HepG2 (cell line): ENCODE measurements at regions not wholly inside any gene's neighbourhood (a gene's known extent, or its start where the extent isn't known, plus 50 kb on each side); places are given as distances from the start of the nearest gene placed in this dataset.

Experiments
- ATAC-seq: fragments of 200-7000 bp; cut with Tn5 transposase; 3 replicates; pipeline ENCODE4 v1.9.1; 2020; ENCODE audit warnings: mild to moderate bottlenecking, moderate library complexity
- BruUV-seq: library from RNA; stranded (reverse); fragments of 400-500 nt; replicated peaks from 2 replicates; lab custom pipeline; 2021; lab: Mats Ljungman, UMichigan
- CTCF ChIA-PET: fragments of 300-600 bp; formaldehyde crosslinking; extraction: SDS; loops from one replicate; lab custom pipeline; 2021; ENCODE audit warnings: low total read pairs, inconsistent platforms, low intra/inter-chr PET ratio; lab: Yijun Ruan, JAX
- POLR2A ChIA-PET: fragments of 350-600 bp; sonication (Branson Sonifier 250); formaldehyde crosslinking; loops from one replicate; lab custom pipeline; 2020; ENCODE audit warnings: antibody characterized with exemption, inconsistent platforms; lab: Yijun Ruan, JAX
- DNase-seq: peaks from one replicate; pipeline ENCODE4 v3.0.0-alpha.2; 2015; ENCODE audit warnings: low spot score
- FAIRE-seq: peaks from 3 replicates; lab custom pipeline; 2011; peaks lifted over from hg19 to GRCh38; lab: Jason Lieb, UNC
- H2AFZ ChIP-seq: one replicate; pipeline ENCODE4 v1.6.1; 2011; ENCODE audit warnings: low read length, inconsistent platforms
- H3K27ac ChIP-seq: fragments of 300-600 bp; 3 replicates; pipeline ENCODE4 v1.8.0; 2011; ENCODE audit warnings: mixed run types, mild to moderate bottlenecking, mixed read lengths, low read length, inconsistent platforms; ENCODE audit not compliant: insufficient read depth; ENCODE audit errors: extremely low read length
- H3K27me3 ChIP-seq, 2 experiments: fragments of 200-600 bp in 1 of 2; 2 replicates in 1 of 2; 3 replicates in 1 of 2; pipeline versions ENCODE4 v1.6.0 to v1.8.0; 2011; ENCODE audit warnings: low read length in 2 of 2, mild to moderate bottlenecking in 2 of 2, moderate library complexity in 2 of 2, inconsistent platforms in 1 of 2; ENCODE audit not compliant: insufficient read depth in 2 of 2, control insufficient read depth in 1 of 2
- H3K36me3 ChIP-seq, 2 experiments: fragments of 200-600 bp in 1 of 2; replicated peaks in 1 of 2; 2 replicates in 1 of 2; 3 replicates in 1 of 2; pipeline versions ENCODE4 v1.5.1 to v1.8.0; 2011; ENCODE audit warnings: low read length in 2 of 2, inconsistent platforms in 1 of 2; ENCODE audit not compliant: insufficient read depth in 2 of 2, control insufficient read depth in 1 of 2
- H3K4me1 ChIP-seq: 2 replicates; pipeline ENCODE4 v1.5.1; 2012; ENCODE audit warnings: low read length, inconsistent platforms; ENCODE audit not compliant: insufficient read depth
- H3K4me2 ChIP-seq: 2 replicates; pipeline ENCODE4 v1.6.0; 2011; ENCODE audit warnings: low read depth, low read length, inconsistent platforms
- H3K4me3 ChIP-seq, 3 experiments: fragments of 200-600 bp in 1 of 3; sonication (generic), shearing (Covaris generic) in 1 of 3; replicated peaks in 1 of 3; 2 replicates each; pipeline ENCODE4 v1.5.1; 2011 to 2016; ENCODE audit warnings: low read length in 3 of 3, inconsistent platforms in 2 of 3, low read depth in 2 of 3, mild to moderate bottlenecking in 2 of 3, control low read depth in 1 of 3, mixed read lengths in 1 of 3; ENCODE audit not compliant: insufficient read depth in 1 of 3
- H3K79me2 ChIP-seq: one replicate; pipeline ENCODE4 v1.6.1; 2011; ENCODE audit warnings: low read length, inconsistent platforms; ENCODE audit not compliant: insufficient read depth
- H3K9ac ChIP-seq: 2 replicates; pipeline ENCODE4 v1.6.0; 2011; ENCODE audit warnings: mild to moderate bottlenecking, low read depth, low read length, inconsistent platforms; ENCODE audit not compliant: insufficient read depth
- H3K9me3 ChIP-seq: 2 replicates; pipeline ENCODE4 v1.5.1; 2012; ENCODE audit warnings: mild to moderate bottlenecking, low read length
- H4K20me1 ChIP-seq: 2 replicates; pipeline ENCODE4 v1.6.0; 2011; ENCODE audit warnings: inconsistent platforms, mild to moderate bottlenecking, low read length, moderate library complexity; ENCODE audit not compliant: insufficient read depth
- IRF9 ChIP-seq: sonication (generic); formaldehyde crosslinking; IDR thresholded peaks from 2 replicates; pipeline ENCODE4 v1.8.0; 2022; ENCODE audit warnings: missing genetic modification reagents, mild to moderate bottlenecking, borderline replicate concordance
- KDM6A ChIP-seq: IDR thresholded peaks from 2 replicates; pipeline ENCODE4 v1.6.1; 2016; ENCODE audit warnings: low read depth
- MYPOP ChIP-seq: sonication (generic); formaldehyde crosslinking; IDR thresholded peaks from 2 replicates; pipeline ENCODE4 v1.8.1; 2023; ENCODE audit warnings: mild to moderate bottlenecking, moderate library complexity, missing genetic modification reagents
- NR3C1 ChIP-seq: sonication (generic); formaldehyde crosslinking; IDR thresholded peaks from 2 replicates; pipeline ENCODE4 v1.4.0; 2020; ENCODE audit warnings: missing genetic modification reagents
- SETDB1 ChIP-seq: sonication (generic); formaldehyde crosslinking; IDR thresholded peaks from 2 replicates; pipeline ENCODE4 v1.5.1; 2020; ENCODE audit warnings: missing genetic modification reagents, mild to moderate bottlenecking, borderline replicate concordance
- SPEN ChIP-seq: sonication (generic); formaldehyde crosslinking; IDR thresholded peaks from 2 replicates; pipeline ENCODE4 v1.5.1; 2020; ENCODE audit warnings: low read depth, mild to moderate bottlenecking, missing genetic modification reagents
- ZNF639 ChIP-seq: conservative IDR thresholded peaks from 2 replicates; pipeline ENCODE4 v1.6.1; 2018; ENCODE audit warnings: missing genetic modification reagents
- WGBS: methylation state at CpG from one replicate; pipeline ENCODE4 v1.1.6; 2017; ENCODE audit warnings: low lambda C conversion rate; 5-methylcytosine and 5-hydroxymethylcytosine counted together
- in situ Hi-C: cut with HindIII; loops from 2 replicates; pipeline ENCODE4 v1.10.0; 2017; ENCODE audit warnings: low pct_unique_long_range_greater_than_20kb; ENCODE audit not compliant: extremely low pct_ligation_motif_present
- intact Hi-C: fragments of 100-400 bp; cut with micrococcal nuclease; formaldehyde crosslinking; loops from one replicate; pipeline ENCODE4 v1.10.0; 2022; ENCODE audit not compliant: unreplicated experiment

GRCh38 chr9:118091711-118092500, 387.7 kb downstream of the TLR4 start (continued):
- TF ChIP-seq MYPOP (CRISPR knock-in tag) (no peak), SETDB1 (CRISPR knock-in tag) (no peak)

GRCh38 chr9:118094387-118094786, 390.2 kb downstream of the TLR4 start:
- Histone ChIP-seq H2AFZ (no peak overlapping the region), H4K20me1 (no peaks in the 10 kb centered on the region), H3K27me3 (no peaks in the 10 kb centered on the region), H3K27ac (no peak overlapping the region), H3K4me3 (no peak overlapping the region), H3K9ac (no peak overlapping the region), H3K36me3 (no peaks in the 10 kb centered on the region)
- in situ Hi-C loops (no loop called here), intact Hi-C loops (no loop called here)
- no peak for ATAC-seq
- no TSS peak for BruUV-seq
- TF ChIP-seq IRF9 (CRISPR knock-in tag): no peak
- no peak for TF ChIP-seq ZNF639 (CRISPR knock-in tag)
- TF ChIP-seq SPEN (CRISPR knock-in tag): no peak
- no peak for TF ChIP-seq NR3C1 (CRISPR knock-in tag)
- TF ChIP-seq KDM6A: no peak
- TF ChIP-seq, all 625 proteins: peak for 0
- Histone ChIP-seq H3K4me2 (no peak overlapping the region), H3K79me2 (no peaks in the 10 kb centered on the region), H3K4me1 (no peaks in the 10 kb centered on the region), H3K9me3 (peaks cover 78% of the 10 kb centered on the region)
- 1% methylated on average over 4 of the region's 4 CpGs for WGBS
- POLR2A ChIA-PET: no interaction called here
- DNase-seq (no peak), FAIRE-seq (no peak)
- CTCF ChIA-PET: no interaction called here
